Hematopoietic multipotent progenitor cell treated with erythropoietin and hydrocortisone succinate and interleukin-3 and kit ligand, for 8 days (in vitro differentiated cells): ENCODE measurements at regions not wholly inside any gene's neighbourhood (a gene's known extent, or its start where the extent isn't known, plus 50 kb on each side); places are given as distances from the start of the nearest gene placed in this dataset.
"Not testable (repeated sequence)": the region's sequence is repeated elsewhere in the genome, so short reads cannot be mapped to it uniquely, and the experiment has no call there.

Experiments
- DNase-seq: peaks from one replicate; pipeline ENCODE4 v3.0.0-alpha.2; 2015

DNA sequence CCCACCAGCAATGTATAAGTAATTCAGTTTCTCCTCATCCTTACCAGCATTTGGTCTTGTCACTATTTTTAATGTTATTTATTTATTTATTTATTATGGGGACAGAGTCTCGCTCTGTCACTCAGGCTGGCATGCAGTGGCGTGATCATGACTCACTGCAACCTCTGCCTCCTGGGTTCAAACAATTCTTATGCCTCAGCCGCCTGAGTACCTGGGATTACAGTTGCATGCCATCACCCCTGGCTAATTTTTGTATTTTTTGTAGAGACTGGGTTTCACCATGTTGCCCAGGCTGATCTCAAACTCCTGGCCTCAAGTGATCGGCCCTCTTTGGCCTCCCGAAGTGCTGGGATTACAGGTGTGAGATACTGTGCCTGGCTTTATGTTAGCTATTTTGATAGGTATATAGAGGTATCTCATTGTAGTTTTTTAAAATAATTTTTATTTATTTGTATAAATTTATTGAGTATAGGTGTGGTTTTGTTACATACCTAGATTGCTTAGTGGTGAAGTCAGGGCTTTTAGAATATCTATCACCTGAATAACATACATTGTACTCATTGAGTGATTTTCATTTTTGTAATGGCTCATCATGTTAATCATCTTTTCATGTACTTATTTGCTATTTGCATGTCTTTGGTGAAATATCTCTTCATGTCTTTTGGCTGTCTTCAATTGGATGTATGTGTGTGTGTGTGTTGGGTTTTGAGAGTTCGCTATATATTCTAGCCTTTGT is 53.3 kb downstream of the TANC2 start:
- no peak for DNase-seq

DNA sequence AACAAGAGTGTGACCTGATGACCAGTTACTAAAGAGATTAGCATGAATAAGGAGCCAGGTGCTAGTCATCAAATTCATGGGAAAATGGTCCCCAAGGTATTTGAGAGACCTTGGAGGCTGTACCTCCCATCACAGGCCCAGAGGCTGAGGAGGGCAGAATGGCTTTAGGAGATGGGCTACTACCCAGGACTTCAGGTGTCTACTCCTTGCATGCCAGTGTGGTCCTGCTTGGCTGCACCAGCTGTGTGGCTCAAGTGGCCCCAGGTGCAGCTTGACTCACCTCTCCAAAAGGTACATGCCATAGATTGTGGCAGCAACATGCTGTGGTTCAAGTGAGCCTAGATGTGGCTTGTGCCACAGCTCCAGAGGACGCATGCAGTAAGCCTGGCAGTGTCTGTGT is 56.5 kb downstream of the TANC2 start:
- DNase-seq = no peak

DNA sequence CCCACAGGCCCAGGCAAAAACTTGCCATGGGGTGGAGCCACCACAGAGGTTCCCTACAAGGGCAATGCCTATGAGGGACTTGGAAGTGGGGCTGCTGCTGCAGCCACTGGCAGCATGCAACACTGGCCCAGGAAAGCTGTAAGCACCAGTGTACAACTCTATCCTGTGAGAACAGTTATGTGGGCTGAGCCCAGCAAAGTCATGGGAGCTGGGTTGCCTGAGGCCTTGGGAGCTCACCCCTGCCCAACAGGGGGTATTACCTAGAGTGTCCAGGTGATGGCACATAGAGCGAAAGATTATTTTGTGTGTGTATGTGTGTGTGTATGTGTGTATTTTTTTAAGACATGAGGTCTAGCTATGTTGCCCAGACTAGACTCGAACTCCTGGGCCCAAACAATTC is 57.0 kb downstream of the TANC2 start:
- DNase-seq = no peak

DNA sequence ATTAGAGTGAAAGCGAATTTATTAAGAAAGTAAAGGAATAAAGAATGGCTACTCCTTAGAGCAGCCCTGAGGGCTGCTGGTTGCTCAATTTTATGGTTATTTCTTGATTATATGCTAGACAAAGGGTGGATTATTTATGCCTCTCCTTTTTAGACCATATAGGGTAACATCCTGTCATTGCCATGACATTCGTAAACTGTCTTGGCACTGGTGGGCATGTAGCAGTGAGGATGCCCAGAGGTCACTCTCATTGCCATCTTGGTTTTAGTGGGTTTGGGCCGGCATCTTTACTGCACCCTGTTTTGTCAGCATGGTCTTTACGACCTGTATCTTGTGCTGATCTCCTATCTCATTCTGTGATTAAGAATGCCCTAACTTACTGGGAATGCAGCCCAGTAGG is 58.2 kb downstream of the TANC2 start:
- DNase-seq = no peak

DNA sequence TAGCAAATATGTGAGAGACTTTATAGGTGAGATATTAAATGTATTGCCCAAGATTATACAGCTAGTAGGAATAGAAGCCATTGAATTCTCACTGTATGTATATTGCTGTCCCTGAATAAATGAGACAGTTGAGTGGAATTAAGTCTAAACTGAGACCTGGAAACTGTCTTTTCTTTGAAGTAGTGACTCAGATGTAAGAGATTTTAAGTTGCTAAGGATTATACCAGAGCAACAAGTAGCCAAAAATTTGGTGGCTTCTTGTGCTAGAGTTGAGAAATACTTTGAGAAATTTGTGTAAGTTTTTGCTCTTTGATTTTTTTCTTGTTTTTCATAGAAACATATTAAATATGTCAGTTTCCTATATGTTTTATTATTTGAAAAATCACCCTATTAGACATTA is 58.7 kb downstream of the TANC2 start:
- DNase-seq = no peak

DNA sequence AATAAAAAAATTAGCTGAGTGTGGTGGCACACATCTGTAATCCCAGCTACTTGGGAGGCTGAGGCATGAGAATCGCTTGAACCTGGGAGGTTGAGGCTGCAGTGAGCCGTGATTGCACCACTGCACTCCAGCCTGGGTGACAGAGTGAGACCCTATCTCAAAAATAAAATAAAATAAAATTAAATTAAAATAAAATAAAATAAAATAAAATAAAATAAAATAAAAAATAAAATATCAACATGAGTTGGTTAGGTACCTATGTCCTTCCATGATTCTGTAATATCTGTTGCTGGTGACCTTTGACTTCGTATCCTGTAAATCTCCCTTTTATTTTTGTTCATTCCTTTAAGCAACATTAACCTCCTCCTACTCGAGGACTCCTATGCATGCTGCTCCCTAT is 59.6 kb downstream of the TANC2 start:
- DNase-seq = not testable (repeated sequence)

DNA sequence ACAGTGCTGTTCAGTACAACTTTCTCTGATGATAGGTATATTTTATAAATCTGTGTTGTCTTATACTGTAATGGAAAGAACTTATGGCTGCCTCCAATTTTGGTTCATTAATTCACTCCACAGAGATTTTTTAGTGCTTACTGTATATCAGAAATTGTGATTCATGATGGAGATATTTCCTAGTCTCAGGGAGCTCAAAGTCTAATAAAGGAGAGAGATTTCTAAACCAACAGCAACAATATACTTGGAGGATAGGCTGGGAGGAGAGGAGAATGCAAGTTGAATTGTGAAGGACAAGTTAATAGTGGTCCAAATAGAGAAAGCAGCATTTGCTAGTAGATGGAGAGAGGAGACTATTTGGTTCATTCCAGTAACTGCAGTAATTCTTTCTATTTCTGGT is 63.5 kb downstream of the TANC2 start:
- no peak for DNase-seq

DNA sequence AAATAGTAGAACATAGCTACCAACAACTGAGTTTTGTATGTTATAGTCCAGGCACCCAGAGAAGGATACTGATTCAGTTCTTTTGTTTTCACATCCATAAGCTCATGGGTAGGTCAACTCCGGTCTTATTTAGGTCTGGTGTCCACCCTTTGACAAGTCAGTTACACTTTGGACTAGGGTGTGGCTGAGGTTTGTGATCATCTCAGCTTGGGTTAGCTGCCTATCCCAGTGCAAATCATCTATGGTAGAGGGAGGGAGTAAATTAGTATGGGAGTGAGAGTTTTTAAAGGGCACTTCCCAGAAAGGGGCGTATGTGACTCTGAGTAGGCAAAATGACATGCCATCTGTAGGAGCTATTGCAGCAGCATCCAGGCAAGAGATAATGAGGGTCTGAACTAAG is 66.1 kb downstream of the TANC2 start:
- peak; percentile 18 for DNase-seq

DNA sequence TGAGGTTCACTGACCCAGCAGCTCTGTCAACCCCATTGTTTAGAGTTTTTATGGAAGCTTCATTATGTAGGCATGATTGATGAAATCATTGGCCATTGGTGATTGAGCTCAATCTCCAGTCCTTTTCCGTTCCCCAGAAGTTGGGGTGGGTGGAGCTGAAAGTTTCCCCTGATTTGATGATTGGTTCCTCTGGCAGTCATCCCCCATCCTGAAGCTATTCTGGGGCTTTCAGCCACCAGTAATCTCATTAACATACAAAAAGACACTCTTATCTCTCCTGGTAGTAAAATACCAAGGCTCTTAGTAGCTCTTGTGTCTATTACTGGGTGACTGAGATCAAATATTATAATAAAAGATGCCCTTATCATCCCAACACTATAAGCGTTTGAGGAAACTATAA is 67.1 kb downstream of the TANC2 start:
- no peak for DNase-seq

DNA sequence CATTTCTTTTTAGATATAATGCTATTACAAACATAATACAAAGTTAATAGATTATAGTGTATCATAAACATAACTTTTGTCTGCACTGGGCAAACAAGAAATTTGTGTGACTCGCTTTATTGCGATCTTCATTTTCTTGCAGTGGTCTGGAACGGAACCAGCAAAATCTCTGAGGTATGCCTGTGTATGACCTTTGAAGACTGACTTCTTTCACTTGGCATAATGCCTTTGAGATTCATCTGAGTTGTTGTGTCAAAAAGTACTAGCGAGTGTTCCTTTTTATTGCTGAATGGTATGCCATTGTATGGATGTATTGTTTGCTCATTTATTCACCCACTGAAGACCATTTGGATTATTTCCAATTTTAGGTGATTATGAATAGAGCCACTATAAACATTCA is 69.2 kb downstream of the TANC2 start:
- no peak for DNase-seq

DNA sequence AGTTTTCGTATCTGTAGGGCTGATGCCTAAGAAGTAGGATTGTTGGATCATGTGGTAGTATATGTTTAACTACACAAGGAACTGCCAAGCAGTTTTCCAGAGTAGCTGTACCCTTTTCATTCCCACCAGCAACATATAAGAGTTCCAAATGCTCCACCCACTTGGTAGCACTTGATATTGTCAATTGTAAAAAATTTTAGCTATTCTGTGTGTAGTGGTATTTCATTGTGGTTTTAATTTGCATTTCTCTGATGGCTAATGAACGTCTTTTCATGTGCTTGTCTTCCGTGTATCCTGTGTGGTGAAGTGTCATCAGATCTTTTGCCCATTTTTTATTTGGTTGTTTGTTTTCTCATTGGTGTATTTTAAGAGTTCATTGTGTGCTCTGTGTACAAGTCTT is 69.7 kb downstream of the TANC2 start:
- no peak for DNase-seq

DNA sequence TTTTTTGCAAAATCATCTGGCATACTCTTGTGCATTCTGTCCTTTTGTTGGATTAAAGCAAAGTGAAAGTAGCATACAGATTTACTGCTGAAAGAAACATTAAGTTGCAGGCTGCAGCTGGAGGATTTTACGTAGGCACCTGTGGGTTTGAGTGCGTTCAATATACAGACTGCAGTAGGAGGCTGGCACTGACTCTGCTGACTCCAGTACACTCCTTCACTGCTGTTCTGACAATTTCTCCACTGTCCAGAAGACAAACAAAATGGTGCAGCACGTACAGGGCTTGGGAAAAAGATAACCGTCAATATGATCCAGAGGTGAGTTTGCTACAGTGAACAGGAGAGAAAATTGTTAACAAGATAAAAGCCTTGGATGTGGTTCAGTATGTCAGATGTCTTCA is 73.3 kb downstream of the TANC2 start:
- no peak for DNase-seq

DNA sequence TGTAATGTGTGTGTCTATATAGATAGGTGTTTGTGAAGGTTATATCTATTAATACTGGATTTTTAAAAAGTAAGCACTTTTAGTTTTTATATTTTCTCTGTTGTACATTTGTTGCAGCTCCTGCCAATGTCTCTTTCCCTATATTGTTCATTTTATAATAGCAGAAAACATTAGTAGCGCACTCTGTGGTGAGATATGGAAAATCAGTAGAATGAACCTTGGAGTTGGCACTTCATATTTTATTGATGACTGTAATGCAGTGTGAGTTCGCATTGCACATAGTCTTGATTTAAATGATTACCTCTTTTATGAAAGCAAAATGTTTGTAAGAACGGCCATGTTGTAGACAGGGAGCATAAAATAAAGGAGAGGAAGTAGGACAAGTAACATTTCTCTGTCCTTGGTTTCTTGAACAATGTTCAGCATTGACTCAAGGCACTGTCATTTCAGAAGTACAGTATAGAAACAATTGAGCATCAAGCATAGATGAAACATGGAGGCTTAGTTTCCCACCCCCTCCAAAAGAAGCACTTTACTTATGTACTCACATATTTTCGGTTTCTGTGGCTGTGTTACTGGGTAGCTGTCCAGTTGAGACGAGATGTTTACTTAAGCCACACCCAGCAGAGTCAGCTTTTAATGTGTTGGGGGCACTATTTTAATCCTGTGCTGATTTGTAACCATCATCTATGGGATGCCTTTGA is 74.0 kb downstream of the TANC2 start:
- DNase-seq = no peak

DNA sequence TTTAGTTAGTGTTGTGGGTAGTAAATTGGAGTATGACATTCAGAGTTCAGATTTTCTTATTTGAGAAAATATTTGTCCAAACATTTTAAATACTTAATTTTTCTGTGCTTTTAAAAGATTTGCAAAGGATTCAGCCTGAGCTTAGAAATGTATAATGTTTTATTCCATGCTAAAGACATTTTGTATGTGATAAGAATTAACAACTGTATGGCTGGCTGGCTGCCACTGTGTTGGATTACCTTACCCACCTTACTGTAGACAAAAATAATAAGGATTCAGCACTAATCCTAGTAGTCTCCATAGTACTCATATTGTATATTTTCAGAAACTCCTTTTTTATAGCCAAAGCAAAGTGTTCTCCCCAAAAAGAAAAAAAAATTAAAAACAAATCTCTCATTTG is 74.8 kb downstream of the TANC2 start:
- DNase-seq = no peak

DNA sequence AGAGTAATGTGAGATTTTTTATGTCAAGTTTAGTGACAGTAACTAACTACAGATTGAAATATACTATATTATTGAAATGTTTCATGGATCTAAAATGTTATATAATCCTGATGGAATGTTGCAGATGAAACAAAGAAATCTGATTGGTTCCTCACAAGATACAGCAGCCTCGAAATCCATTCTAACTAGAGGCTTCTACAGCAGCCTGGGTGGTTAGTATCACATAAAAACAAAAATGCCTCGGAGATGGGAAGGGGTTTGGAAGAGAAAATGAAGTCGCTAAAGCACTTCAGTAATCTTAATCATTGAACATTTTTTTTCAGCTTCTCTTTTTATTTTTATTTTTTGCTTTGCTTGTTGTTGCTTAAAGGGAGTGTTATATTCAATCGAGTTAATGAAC is 75.2 kb downstream of the TANC2 start:
- no peak for DNase-seq

DNA sequence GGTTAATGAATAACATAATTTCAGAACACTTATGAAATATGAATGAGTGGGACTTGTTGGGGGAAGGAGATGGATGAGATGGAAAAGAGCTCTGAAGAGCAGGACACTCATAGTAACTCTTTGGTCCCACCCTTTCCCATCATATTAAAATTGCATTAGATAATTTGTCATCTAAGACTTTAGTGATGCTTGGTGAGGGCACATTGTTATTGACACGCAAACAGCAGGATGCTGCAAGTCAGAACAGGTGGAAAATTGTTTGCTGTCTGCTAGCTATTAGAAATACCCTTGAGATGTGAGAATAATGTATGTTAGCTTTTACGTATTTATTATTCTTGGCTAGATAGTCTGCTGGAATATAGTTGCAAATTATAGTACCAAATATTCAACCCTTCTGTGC is 75.7 kb downstream of the TANC2 start:
- DNase-seq = no peak

DNA sequence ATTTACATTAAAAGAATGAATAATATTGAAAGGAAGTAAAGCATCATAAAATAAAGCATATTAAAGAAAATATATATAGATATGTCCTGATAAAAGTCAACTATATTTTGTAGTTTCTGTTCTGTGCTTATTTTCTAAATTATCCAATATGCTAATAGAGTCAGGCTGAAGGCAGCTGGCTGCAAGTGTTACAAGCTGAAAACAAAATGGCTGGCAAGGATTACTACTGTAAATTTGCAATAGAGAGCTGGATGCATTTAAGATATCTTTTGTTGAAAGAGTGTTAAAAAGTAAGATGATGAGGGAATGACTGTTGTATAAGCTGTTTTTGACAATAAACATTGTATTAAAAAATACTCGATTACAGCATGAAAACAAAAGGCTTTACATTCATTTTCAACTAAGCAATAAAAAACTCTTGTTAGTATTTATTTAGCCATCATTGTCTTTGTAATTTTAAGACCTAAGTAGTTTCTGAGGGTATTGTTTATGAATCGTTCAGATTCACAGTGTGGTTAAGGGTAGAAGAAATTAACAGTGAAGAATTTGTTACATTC is 76.3 kb downstream of the TANC2 start:
- DNase-seq = no peak

DNA sequence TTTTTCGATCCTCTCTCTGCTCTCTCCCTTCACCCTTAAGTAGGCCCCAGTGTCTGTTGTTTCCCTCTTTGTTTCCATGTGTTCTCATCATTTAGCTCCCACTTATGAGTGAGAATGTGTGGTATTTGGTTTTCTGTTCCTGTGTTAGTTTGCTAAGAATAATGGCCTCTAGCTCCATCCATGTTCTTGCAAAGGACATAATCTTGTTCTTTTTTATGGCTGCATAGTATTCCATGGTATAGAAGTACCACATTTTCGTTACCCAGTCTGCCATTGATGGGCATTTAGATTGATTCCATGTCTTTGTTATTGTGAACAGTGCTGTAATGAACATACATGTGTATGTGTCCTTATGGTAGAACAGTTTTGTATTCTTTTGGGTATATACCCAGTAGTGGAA is 91.5 kb downstream of the TANC2 start:
- DNase-seq = not testable (repeated sequence)

DNA sequence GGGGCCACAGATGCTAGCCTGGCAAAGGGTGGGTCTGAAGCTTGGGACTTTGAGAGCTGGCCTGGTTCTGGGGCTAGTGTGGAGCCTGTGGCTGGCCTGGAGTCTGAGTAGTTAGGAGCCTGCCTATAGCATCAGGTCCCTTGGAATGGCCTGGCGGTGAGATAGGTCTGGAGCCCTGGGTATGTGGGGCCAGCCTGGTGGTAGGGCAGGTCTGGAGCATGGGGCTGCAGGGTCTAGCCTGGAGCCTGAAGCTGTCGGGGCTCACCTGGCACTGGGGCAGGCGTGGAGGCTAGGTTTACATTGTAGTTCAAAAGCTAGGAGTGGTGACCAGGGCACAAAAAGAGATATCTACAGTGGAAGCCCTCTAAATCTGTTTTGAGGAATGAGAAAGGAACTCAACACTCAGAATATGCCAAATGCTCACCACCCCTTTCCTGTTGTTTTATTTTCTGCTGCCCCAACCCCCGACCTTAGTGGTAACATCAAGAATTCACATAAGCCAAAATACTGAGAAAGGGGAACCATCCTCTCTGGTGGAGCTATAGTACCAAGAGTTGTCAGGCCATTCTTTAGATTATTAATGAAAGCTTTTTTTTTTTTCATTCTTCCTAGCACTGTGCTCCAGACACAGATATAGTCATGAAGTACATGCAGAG is 100.3 kb downstream of the TANC2 start:
- DNase-seq = no peak

DNA sequence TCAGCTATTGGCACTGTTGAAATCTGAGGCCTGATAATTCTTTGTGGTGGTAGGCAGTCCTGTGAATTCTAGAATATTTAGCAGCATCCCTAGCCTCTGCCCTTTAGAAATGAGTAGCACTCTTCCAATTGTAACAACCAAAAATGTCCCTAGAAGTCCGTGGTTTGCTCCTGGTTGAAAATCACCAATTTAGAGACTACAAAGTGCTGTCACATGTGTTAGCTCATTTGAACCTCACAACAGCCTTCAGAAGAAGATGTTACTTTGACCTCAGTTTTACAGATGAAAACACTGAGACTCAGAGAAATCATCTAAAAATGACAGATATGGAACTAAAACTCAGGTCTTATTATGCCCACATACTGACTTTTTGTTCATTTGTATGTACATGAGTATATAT is 103.2 kb downstream of the TANC2 start:
- no peak for DNase-seq

DNA sequence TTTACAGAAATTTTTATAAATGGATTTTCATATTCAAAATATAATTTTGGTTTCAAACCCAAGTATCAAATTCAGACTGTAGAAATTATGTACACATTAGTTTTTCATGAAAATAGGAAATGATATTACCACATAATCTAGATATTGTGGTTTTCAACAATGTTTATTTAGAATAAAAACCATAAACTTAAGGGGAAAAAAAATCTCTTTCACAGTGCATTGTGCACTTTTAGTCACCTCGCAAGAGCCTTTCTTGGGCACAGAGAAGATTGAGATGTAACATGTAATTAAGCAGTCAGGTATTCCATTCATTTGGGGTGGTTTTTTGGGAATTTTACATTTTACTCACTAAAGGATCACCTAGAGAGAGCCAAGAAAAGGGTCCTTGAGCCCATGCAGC is 104.0 kb downstream of the TANC2 start:
- DNase-seq = no peak

DNA sequence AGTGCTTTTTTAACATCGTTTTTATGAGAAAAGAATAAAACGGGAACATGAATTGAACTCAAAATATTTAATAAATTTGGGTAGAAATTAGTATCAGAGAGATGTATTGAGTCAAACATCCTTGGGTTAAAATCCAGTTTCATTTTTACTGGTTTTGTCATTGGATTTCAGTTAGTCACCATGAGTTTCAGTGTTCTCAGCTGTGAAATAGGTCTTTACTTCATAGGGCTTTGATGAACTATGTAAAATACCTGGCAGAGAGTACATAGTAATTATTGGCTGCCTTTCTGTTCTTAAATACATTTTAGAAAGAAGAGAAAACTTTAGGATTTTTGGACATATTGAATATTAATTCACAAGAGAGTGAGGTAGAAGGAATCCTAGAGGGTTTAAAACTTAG is 105.8 kb downstream of the TANC2 start:
- DNase-seq = no peak

DNA sequence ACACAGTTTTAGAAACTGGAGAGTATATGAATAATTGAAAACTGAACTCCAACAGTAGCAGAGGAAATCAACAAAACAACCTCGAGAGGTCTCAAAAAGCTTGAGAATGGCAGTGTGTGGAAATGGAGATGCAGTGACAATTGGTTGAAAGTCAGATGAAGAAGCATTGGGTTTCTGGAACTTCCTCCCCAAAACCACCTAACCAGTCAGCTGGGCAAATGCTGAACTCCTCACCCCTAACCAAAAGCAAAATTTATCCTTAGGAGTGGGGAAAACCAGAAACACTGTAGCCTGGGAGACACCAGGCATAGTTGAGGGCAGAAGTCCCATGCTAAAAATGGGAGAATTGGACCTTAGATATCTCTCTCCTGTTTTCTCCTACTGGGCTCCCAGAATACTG is 109.9 kb downstream of the TANC2 start:
- DNase-seq = no peak

DNA sequence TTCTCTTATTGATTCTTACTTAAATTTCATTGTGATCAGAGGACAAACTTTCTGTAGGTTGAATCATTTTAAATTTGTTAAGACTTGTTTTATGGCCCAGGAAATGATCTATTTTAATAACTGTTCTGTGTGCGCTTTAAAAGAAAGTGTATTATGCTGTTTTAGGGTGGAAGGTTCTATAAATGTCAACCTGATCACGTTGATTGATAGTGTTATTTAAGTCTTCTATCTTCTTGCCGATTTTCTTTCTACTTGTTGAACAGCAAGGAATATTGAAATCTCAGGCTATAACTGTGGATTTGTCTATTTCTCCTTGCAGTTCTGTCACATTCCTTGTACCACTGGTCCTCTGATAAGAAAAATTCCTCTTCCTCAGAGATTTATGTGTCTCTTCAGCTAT is 112.7 kb downstream of the TANC2 start:
- no peak for DNase-seq
